DOHH2 (cell line): ENCODE measurements at regions not wholly inside any gene's neighbourhood (a gene's known extent, or its start where the extent isn't known, plus 50 kb on each side); places are given as distances from the start of the nearest gene placed in this dataset.

Experiments
- H3F3A ChIP-seq: fragments of 200-600 bp; sonication (generic), shearing (Covaris generic); 2 replicates; pipeline ENCODE4 v1.6.0; 2016; ENCODE audit warnings: antibody characterized with exemption, mild to moderate bottlenecking; ENCODE audit not compliant: control insufficient read depth, insufficient read depth
- H3K27ac ChIP-seq: fragments of 200-600 bp; sonication (generic); 2 replicates; pipeline ENCODE4 v1.5.1; 2014; ENCODE audit warnings: low read depth, mild to moderate bottlenecking, low read length, moderate library complexity
- H3K27me3 ChIP-seq: fragments of 200-600 bp; sonication (generic); 2 replicates; pipeline ENCODE4 v1.6.1; 2014; ENCODE audit warnings: mild to moderate bottlenecking, low read length, mixed read lengths; ENCODE audit not compliant: control insufficient read depth
- H3K36me3 ChIP-seq: fragments of 200-600 bp; sonication (generic); 2 replicates; pipeline ENCODE4 v1.6.1; 2014; ENCODE audit warnings: mild to moderate bottlenecking, low read length, moderate library complexity, mixed read lengths; ENCODE audit not compliant: control insufficient read depth
- H3K4me1 ChIP-seq: fragments of 200-600 bp; sonication (generic); 2 replicates; pipeline ENCODE4 v1.6.1; 2014; ENCODE audit warnings: mild to moderate bottlenecking, low read length, mixed read lengths; ENCODE audit not compliant: control insufficient read depth
- H3K4me2 ChIP-seq: fragments of 200-600 bp; sonication (generic); 2 replicates; pipeline ENCODE4 v1.6.0; 2014; ENCODE audit warnings: mild to moderate bottlenecking, low read length, moderate library complexity
- H3K4me3 ChIP-seq: fragments of 200-600 bp; sonication (generic); 2 replicates; pipeline ENCODE4 v1.5.1; 2014; ENCODE audit warnings: mild to moderate bottlenecking, low read length, mixed read lengths
- H3K79me2 ChIP-seq: fragments of 200-600 bp; sonication (generic); 2 replicates; pipeline ENCODE4 v1.6.1; 2014; ENCODE audit warnings: mild to moderate bottlenecking, low read length, mixed read lengths; ENCODE audit not compliant: control insufficient read depth
- H3K9me2 ChIP-seq: fragments of 200-600 bp; sonication (generic); replicated peaks from 2 replicates; pipeline ENCODE4 v1.6.1; 2014; ENCODE audit warnings: mild to moderate bottlenecking, low read length, mixed read lengths; ENCODE audit not compliant: control insufficient read depth
- H3K9me3 ChIP-seq: fragments of 200-600 bp; sonication (generic); 2 replicates; pipeline ENCODE4 v1.6.1; 2014; ENCODE audit warnings: antibody characterized with exemption, low read length, mixed read lengths; ENCODE audit not compliant: control insufficient read depth, insufficient read depth
- H4K20me1 ChIP-seq: fragments of 200-600 bp; sonication (generic); 2 replicates; pipeline ENCODE4 v1.6.0; 2014; ENCODE audit warnings: low read depth, mild to moderate bottlenecking, antibody characterized with exemption, low read length, moderate library complexity; ENCODE audit not compliant: control insufficient read depth, insufficient read depth
- EZH2phosphoT487 ChIP-seq: fragments of 200-600 bp; sonication (generic); IDR thresholded peaks from 2 replicates; pipeline ENCODE4 v1.6.1; 2017; ENCODE audit warnings: borderline replicate concordance, mild to moderate bottlenecking, antibody characterized with exemption, low read length, moderate library complexity, mixed read lengths
- TF ChIP-seq, protein P1 (sequence below): fragments of 200-600 bp; sonication (generic); IDR thresholded peaks from one replicate; pipeline ENCODE4 v1.5.1; 2014; ENCODE audit warnings: antibody characterized with exemption, mild to moderate bottlenecking, low read depth, low read length; ENCODE audit not compliant: poor library complexity, severe bottlenecking

DNA sequence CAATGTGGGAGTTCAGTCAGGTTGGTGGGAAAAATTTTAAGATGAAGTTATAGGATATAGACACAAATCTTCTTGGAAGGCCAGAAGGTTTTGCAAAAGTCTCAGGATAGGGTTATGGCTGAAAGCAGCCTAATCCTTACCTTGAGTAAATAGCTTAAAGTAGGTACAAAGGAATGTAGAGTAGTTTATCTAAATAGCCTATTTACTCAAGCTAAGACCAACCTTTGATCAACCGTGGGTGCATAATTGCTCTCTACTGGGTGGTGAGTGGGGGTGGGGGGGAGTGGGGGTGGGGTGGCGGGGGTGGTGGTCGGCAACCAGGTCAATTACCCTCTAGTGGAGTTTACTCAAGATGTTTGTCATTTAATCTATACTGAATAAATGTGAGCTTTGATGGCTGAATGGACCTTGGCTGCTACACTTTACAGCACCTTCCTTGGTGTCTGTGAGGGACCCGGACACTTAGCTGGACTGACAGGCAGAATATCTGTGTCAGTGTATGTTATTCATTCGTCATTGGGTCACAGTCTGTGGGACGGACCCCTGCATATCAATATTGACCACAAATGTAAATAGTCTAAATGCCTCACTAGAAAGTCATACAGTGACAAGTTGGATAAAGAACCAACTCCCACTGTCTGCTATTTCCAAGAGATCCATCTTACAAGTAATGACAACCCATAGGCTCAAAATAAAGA, 545.7 kb upstream of the PABPC4L start:
- H3K27me3 ChIP-seq = no peaks in the 10 kb centered on the region
- H3K79me2 ChIP-seq = no peaks in the 10 kb centered on the region
- TF ChIP-seq, protein P1, sequence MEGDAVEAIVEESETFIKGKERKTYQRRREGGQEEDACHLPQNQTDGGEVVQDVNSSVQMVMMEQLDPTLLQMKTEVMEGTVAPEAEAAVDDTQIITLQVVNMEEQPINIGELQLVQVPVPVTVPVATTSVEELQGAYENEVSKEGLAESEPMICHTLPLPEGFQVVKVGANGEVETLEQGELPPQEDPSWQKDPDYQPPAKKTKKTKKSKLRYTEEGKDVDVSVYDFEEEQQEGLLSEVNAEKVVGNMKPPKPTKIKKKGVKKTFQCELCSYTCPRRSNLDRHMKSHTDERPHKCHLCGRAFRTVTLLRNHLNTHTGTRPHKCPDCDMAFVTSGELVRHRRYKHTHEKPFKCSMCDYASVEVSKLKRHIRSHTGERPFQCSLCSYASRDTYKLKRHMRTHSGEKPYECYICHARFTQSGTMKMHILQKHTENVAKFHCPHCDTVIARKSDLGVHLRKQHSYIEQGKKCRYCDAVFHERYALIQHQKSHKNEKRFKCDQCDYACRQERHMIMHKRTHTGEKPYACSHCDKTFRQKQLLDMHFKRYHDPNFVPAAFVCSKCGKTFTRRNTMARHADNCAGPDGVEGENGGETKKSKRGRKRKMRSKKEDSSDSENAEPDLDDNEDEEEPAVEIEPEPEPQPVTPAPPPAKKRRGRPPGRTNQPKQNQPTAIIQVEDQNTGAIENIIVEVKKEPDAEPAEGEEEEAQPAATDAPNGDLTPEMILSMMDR = no peak
- no peak for TF ChIP-seq EZH2phosphoT487
- H3K27ac ChIP-seq = no peak overlapping the region
- H4K20me1 ChIP-seq = no peaks in the 10 kb centered on the region
- no peaks in the 10 kb centered on the region for H3K9me3 ChIP-seq
- H3K36me3 ChIP-seq = no peaks in the 10 kb centered on the region
- no peaks in the 10 kb centered on the region for H3F3A ChIP-seq
- H3K9me2 ChIP-seq = no peaks in the 10 kb centered on the region
- H3K4me3 ChIP-seq = no peak overlapping the region
- no peaks in the 10 kb centered on the region for H3K4me1 ChIP-seq
- no peak overlapping the region for H3K4me2 ChIP-seq

GRCh38 chr4:134740290-134740689, 538.7 kb upstream of the PABPC4L start:
- no peak for TF ChIP-seq EZH2phosphoT487
- TF ChIP-seq, protein P1 = no peak
- Histone ChIP-seq H3K27ac (no peak overlapping the region), H3K36me3 (no peaks in the 10 kb centered on the region), H3K9me3 (no peaks in the 10 kb centered on the region), H4K20me1 (no peaks in the 10 kb centered on the region), H3K4me2 (no peak overlapping the region), H3F3A (no peaks in the 10 kb centered on the region), H3K9me2 (no peaks in the 10 kb centered on the region), H3K4me3 (no peak overlapping the region), H3K4me1 (no peaks in the 10 kb centered on the region), H3K79me2 (no peaks in the 10 kb centered on the region), H3K27me3 (no peaks in the 10 kb centered on the region)

- Histone ChIP-seq H3F3A (no peaks in the 10 kb centered on the region), H3K4me3 (no peak overlapping the region), H3K4me1 (no peaks in the 10 kb centered on the region), H3K79me2 (no peaks in the 10 kb centered on the region), H3K36me3 (no peaks in the 10 kb centered on the region), H3K4me2 (no peak overlapping the region), H4K20me1 (no peaks in the 10 kb centered on the region), H3K27me3 (no peaks in the 10 kb centered on the region), H3K27ac (no peak overlapping the region), H3K9me3 (no peaks in the 10 kb centered on the region), H3K9me2 (no peaks in the 10 kb centered on the region)
- no peak for TF ChIP-seq EZH2phosphoT487
- TF ChIP-seq, protein P1 = no peak
Observed at GRCh38 chr4:134735901-134736300, 534.3 kb upstream of the PABPC4L start.
